K562 (cell line): ENCODE measurements at regions not wholly inside any gene's neighbourhood (a gene's known extent, or its start where the extent isn't known, plus 50 kb on each side); places are given as distances from the start of the nearest gene placed in this dataset.

Source experiments
- ATF1 ChIP-seq, 2 experiments: fragments of 450-650 bp in 1 of 2; IDR thresholded peaks; 2 replicates each; pipeline ENCODE4 v1.6.1; 2016; ENCODE audit warnings: missing compliant biosample characterization in 1 of 2, missing genetic modification characterization in 1 of 2
- DLX4 ChIP-seq: fragments of 250-450 bp; sonication (Bioruptor Pico); IDR thresholded peaks from 2 replicates; pipeline ENCODE4 v1.6.1; 2021; ENCODE audit warnings: mild to moderate bottlenecking
- FOXP1 ChIP-seq: sonication (generic); formaldehyde crosslinking; IDR thresholded peaks from 2 replicates; pipeline ENCODE4 v1.8.0; 2022; ENCODE audit warnings: mild to moderate bottlenecking, missing genetic modification reagents
- HDAC2 ChIP-seq: fragments of 450-650 bp; IDR thresholded peaks from 2 replicates; pipeline ENCODE4 v1.6.1; 2016; ENCODE audit warnings: mild to moderate bottlenecking
- KAT8 ChIP-seq: fragments of 450-650 bp; IDR thresholded peaks from 2 replicates; pipeline ENCODE4 v1.6.1; 2016; ENCODE audit warnings: low read depth, mild to moderate bottlenecking
- KLF6 ChIP-seq: fragments of 250-450 bp; sonication (Bioruptor Pico); IDR thresholded peaks from 2 replicates; pipeline ENCODE4 v1.4.0; 2020; ENCODE audit warnings: mild to moderate bottlenecking, moderate library complexity, borderline replicate concordance
- LEF1 ChIP-seq: fragments of 450-650 bp; IDR thresholded peaks from 2 replicates; pipeline ENCODE4 v1.6.1; 2016; ENCODE audit warnings: mild to moderate bottlenecking
- MAFK ChIP-seq: IDR thresholded peaks from 2 replicates; pipeline ENCODE4 v1.6.1; 2011; ENCODE audit warnings: low read length, improper control_type of control experiment
- PHF20 ChIP-seq: fragments of 450-650 bp; IDR thresholded peaks from 2 replicates; pipeline ENCODE4 v1.6.1; 2018; ENCODE audit not compliant: partially characterized antibody
- RFX7 ChIP-seq: fragments of 250-450 bp; sonication (Bioruptor Pico); IDR thresholded peaks from 2 replicates; pipeline ENCODE4 v1.5.1; 2021; ENCODE audit warnings: mild to moderate bottlenecking
- SRF ChIP-seq, 2 experiments: fragments of 250-450, 450-650 bp in 1 of 2; sonication (Bioruptor Pico) in 1 of 2; sonication (generic) in 1 of 2; formaldehyde crosslinking; IDR thresholded peaks; 2 replicates each; pipeline versions ENCODE4 v1.5.0 to v1.5.1; 2020 to 2022; ENCODE audit warnings: mild to moderate bottlenecking in 1 of 2, missing genetic modification reagents in 1 of 2
- TAF7 ChIP-seq: fragments of 450-650 bp; IDR thresholded peaks from 2 replicates; pipeline ENCODE4 v1.6.1; 2016; ENCODE audit warnings: missing genetic modification characterization, missing compliant biosample characterization
- TARDBP ChIP-seq: fragments of 450-650 bp; IDR thresholded peaks from 2 replicates; pipeline ENCODE4 v1.6.1; 2016
- TCF3 ChIP-seq: sonication (generic); formaldehyde crosslinking; IDR thresholded peaks from 2 replicates; pipeline ENCODE4 v1.4.0; 2020; ENCODE audit warnings: mild to moderate bottlenecking, missing genetic modification reagents
- TGIF2 ChIP-seq: sonication (generic); formaldehyde crosslinking; IDR thresholded peaks from 2 replicates; pipeline ENCODE4 v1.8.1; 2022; ENCODE audit warnings: mild to moderate bottlenecking, missing genetic modification reagents, moderate library complexity
- ZKSCAN1 ChIP-seq: fragments of 150-350 bp; IDR thresholded peaks from 2 replicates; pipeline ENCODE4 v1.6.1; 2016; ENCODE audit warnings: low read depth, low read length
- ZNF165 ChIP-seq: fragments of 250-450 bp; sonication (Bioruptor Pico); IDR thresholded peaks from 2 replicates; pipeline ENCODE4 v1.4.0; 2020; ENCODE audit warnings: borderline replicate concordance
- ZNF3 ChIP-seq: fragments of 250-450 bp; sonication (Bioruptor Pico); IDR thresholded peaks from 2 replicates; pipeline ENCODE4 v1.5.0; 2021; ENCODE audit warnings: mild to moderate bottlenecking, moderate library complexity
- ZNF431 ChIP-seq: sonication (generic); formaldehyde crosslinking; IDR thresholded peaks from 2 replicates; pipeline ENCODE4 v1.8.0; 2022; ENCODE audit warnings: mild to moderate bottlenecking, missing genetic modification reagents
- ZNF551 ChIP-seq: fragments of 250-450 bp; sonication (Bioruptor Pico); IDR thresholded peaks from 2 replicates; pipeline ENCODE4 v1.5.0; 2021; ENCODE audit warnings: mild to moderate bottlenecking, moderate library complexity
- ZNF780A ChIP-seq: fragments of 250-450 bp; sonication (Bioruptor Pico); IDR thresholded peaks from 2 replicates; pipeline ENCODE4 v1.5.0; 2021; ENCODE audit warnings: mild to moderate bottlenecking
- TF ChIP-seq, protein P1 (sequence below): sonication (generic); formaldehyde crosslinking; IDR thresholded peaks from 2 replicates; pipeline ENCODE4 v1.8.0; 2023; ENCODE audit warnings: mild to moderate bottlenecking, missing genetic modification reagents
- TF ChIP-seq, protein P2 (sequence below): IDR thresholded peaks from 2 replicates; pipeline ENCODE4 v1.6.1; 2014; ENCODE audit warnings: antibody characterized with exemption
- TF ChIP-seq, protein P3 (sequence below), 2 experiments: IDR thresholded peaks; 2 replicates each; pipeline ENCODE4 v1.6.1; 2011; ENCODE audit warnings: borderline replicate concordance in 1 of 2, control low read depth in 1 of 2, low read depth in 1 of 2, low read length in 1 of 2, mild to moderate bottlenecking in 1 of 2, mixed read lengths in 1 of 2, moderate library complexity in 1 of 2; ENCODE audit not compliant: insufficient read depth in 1 of 2, insufficient read length in 1 of 2, poor library complexity in 1 of 2, severe bottlenecking in 1 of 2; ENCODE audit errors: extremely low read depth in 1 of 2

- TF ChIP-seq, protein P1, sequence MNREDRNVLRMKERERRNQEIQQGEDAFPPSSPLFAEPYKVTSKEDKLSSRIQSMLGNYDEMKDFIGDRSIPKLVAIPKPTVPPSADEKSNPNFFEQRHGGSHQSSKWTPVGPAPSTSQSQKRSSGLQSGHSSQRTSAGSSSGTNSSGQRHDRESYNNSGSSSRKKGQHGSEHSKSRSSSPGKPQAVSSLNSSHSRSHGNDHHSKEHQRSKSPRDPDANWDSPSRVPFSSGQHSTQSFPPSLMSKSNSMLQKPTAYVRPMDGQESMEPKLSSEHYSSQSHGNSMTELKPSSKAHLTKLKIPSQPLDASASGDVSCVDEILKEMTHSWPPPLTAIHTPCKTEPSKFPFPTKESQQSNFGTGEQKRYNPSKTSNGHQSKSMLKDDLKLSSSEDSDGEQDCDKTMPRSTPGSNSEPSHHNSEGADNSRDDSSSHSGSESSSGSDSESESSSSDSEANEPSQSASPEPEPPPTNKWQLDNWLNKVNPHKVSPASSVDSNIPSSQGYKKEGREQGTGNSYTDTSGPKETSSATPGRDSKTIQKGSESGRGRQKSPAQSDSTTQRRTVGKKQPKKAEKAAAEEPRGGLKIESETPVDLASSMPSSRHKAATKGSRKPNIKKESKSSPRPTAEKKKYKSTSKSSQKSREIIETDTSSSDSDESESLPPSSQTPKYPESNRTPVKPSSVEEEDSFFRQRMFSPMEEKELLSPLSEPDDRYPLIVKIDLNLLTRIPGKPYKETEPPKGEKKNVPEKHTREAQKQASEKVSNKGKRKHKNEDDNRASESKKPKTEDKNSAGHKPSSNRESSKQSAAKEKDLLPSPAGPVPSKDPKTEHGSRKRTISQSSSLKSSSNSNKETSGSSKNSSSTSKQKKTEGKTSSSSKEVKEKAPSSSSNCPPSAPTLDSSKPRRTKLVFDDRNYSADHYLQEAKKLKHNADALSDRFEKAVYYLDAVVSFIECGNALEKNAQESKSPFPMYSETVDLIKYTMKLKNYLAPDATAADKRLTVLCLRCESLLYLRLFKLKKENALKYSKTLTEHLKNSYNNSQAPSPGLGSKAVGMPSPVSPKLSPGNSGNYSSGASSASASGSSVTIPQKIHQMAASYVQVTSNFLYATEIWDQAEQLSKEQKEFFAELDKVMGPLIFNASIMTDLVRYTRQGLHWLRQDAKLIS (CRISPR knock-in tag), result no peak
- no peak for TF ChIP-seq TGIF2
- TF ChIP-seq, protein P2, sequence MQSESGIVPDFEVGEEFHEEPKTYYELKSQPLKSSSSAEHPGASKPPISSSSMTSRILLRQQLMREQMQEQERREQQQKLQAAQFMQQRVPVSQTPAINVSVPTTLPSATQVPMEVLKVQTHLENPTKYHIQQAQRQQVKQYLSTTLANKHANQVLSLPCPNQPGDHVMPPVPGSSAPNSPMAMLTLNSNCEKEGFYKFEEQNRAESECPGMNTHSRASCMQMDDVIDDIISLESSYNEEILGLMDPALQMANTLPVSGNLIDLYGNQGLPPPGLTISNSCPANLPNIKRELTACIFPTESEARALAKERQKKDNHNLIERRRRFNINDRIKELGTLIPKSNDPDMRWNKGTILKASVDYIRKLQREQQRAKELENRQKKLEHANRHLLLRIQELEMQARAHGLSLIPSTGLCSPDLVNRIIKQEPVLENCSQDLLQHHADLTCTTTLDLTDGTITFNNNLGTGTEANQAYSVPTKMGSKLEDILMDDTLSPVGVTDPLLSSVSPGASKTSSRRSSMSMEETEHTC, result no peak
- TF ChIP-seq FOXP1 (CRISPR knock-in tag), result no peak
- TF ChIP-seq KLF6, result no peak
- no peak for TF ChIP-seq KAT8
- TF ChIP-seq ZNF431 (CRISPR knock-in tag), result no peak
- TF ChIP-seq ATF1 (CRISPR knock-in tag; IDR thresholded peaks at IDR 0.05), result no peak
- no peak for TF ChIP-seq ATF1 (tag; IDR thresholded peaks at IDR 0.05)
- no peak for TF ChIP-seq ZNF3 (CRISPR knock-in tag)
- TF ChIP-seq SRF (CRISPR knock-in tag; IDR thresholded peaks at IDR 0.05), result no peak
- no peak for TF ChIP-seq PHF20
- no peak for TF ChIP-seq ZNF551
- no peak for TF ChIP-seq LEF1
- TF ChIP-seq DLX4, result no peak
- TF ChIP-seq ZKSCAN1, result no peak
- TF ChIP-seq, protein P3, sequence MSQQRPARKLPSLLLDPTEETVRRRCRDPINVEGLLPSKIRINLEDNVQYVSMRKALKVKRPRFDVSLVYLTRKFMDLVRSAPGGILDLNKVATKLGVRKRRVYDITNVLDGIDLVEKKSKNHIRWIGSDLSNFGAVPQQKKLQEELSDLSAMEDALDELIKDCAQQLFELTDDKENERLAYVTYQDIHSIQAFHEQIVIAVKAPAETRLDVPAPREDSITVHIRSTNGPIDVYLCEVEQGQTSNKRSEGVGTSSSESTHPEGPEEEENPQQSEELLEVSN (IDR thresholded peaks at IDR 0.05; ENCODE audit: borderline replicate concordance in 1 of 2, extremely low read depth in 1 of 2, insufficient read depth in 1 of 2, insufficient read length in 1 of 2, low read depth in 1 of 2, low read length in 1 of 2, poor library complexity in 1 of 2, severe bottlenecking in 1 of 2), result no peak
- no peak for TF ChIP-seq RFX7 (CRISPR knock-in tag)
- no peak for TF ChIP-seq ZNF780A (CRISPR knock-in tag)
- TF ChIP-seq TARDBP, result no peak
- TF ChIP-seq HDAC2, result no peak
- no peak for TF ChIP-seq ZNF165 (CRISPR knock-in tag)
- TF ChIP-seq MAFK, result no peak
- TF ChIP-seq TCF3 (CRISPR knock-in tag), result 0 out of 2 replicates have a peak, but pooled peaks have one; percentile 11
- TF ChIP-seq TAF7 (tag), result no peak
Observed at GRCh38 chr20:5369629-5370028, 52.9 kb upstream of the PROKR2 start (continued).
